GM19324 (cell line): ENCODE measurements at regions not wholly inside any gene's neighbourhood (a gene's known extent, or its start where the extent isn't known, plus 50 kb on each side); places are given as distances from the start of the nearest gene placed in this dataset.
"Not testable (repeated sequence)": the region's sequence is repeated elsewhere in the genome, so short reads cannot be mapped to it uniquely, and the experiment has no call there.

Source experiments
- ATAC-seq: cut with Tn5 transposase; IDR thresholded peaks from one replicate; pipeline ENCODE4 v1.9.1; 2021; ENCODE audit warnings: mild to moderate bottlenecking, moderate library complexity; ENCODE audit not compliant: unreplicated experiment, low FRiP score

DNA sequence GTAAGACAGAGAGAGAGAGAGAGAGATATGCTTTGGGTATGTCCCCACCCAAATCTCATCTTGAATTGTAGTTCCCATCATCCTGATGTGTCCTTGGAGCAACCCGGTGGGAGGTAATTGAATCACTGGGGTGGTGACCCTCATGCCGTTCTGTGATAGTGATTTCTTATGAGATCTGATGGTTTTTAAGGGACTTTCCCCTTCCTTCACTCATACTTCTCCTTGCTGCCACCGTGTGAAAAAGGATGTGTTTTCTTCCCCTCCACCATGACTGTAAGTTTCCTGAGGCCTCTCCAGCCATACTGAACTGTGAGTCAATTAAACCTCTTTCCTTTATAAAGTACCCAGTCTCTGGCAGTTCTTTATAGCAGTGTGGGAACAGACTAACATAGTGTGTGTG is 60.3 kb downstream of the EOMES start:
- no peak for ATAC-seq

GRCh38 chr3:27659279-27660021 is 62.7 kb downstream of the EOMES start:
- ATAC-seq: peak; percentile 54

DNA sequence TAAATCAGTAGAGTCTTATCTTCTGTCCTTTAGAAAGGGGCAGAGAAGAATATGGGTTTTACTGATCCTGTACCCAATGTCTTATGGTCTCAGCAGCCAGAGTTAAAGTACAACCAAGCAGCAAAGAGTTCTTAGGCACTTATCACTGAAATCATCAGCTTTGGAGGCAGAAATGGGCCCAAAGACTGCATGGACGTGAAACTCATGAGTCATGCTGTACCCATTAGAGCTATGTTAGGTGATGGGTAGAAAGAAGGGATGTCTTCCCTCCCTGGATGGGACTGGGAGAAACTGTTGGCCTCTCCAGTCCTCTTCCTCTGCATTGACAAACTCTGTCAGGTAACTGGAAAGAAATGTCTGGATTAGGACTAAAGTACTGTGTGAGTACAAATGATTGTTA is 63.4 kb downstream of the EOMES start:
- ATAC-seq: no peak

- no peak for ATAC-seq
Measured at GRCh38 chr3:27657871-27658270, 64.3 kb downstream of the EOMES start.

GRCh38 chr3:27657404-27657803 is 64.7 kb downstream of the EOMES start:
- no peak for ATAC-seq

GRCh38 chr3:27656790-27657189 is 65.3 kb downstream of the EOMES start:
- no peak for ATAC-seq

DNA sequence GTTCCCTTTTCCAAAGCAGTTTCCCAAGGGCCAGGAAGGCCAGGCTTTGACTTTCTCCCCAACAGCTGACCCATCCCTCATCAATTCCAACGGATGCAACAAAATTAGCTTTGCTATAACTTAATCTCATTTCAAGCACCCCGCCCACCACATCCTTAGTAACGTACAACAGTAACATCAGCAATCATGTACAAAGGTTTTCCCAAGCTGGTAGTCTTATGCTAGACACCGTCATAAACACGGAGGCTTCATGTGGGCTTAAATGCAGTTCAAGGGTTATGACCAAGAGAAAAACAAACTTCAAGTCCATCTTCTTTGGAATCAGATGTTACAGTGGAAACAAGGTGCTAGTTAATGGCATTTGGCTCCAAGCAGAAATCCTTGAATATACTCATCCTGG is 66.6 kb downstream of the EOMES start:
- no peak for ATAC-seq

- ATAC-seq: no peak
Measured at GRCh38 chr3:27653803-27654558, 68.1 kb downstream of the EOMES start.

DNA sequence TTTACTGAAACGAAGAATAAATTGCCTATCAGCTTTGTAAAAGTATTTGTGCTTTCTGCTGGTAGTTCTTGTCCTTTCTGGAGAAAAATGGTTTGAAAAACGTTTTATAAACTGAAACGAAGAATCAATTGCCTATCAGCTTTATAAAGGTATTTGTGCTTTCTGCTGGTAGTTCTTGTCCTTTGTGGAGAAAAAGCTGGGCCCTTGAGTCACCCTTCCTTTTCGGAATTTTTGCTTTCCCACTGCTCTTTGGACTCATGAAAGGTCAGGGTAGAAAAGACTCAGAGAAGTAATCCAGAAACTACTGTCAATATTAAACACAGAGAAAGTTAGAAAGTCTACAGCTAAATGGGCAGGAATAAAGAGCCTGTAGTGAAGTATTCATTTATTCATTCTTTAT is 72.8 kb downstream of the EOMES start:
- ATAC-seq: no peak

DNA sequence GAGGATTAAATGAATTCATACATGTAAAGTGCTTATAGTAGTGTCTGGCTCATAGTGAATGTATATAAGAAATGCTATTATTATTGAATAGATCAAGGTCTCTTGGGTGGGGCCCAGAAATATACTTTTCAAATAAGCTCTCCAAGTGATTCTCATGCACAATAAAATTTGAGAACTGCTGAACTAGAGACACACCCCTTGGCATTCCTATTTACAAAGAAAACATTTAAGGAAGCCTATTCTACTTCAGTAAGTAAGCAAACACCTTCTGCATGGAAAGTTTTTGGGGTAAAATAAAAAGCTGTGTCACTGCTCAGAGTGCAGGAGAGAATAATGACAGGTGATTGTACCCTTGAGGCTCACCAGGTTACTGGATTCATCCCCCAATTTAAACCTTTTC is 75.2 kb downstream of the EOMES start:
- ATAC-seq: no peak

GRCh38 chr3:27644941-27645340 is 77.2 kb downstream of the EOMES start:
- no peak for ATAC-seq

DNA sequence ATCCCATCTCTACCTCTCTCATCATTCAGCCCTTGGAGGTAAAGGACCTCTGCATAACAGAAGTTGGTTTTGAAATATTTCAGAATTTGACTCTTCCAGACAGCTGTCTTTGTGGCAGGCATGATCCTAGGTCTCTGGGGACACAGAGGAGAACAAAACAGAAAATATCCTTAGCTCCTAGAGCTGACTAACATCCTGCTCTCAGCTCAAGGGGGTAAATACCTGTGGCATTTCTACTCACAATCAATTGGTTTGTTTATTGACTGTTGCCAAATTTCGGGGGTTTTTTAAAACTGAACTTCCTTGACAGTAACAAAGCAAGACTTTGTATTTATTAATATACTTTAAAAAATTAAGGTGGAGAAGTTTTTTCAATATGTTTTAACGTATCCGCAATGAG is 78.8 kb downstream of the EOMES start:
- ATAC-seq: no peak

- ATAC-seq: no peak
Measured at GRCh38 chr3:27642796-27643195, 79.3 kb downstream of the EOMES start.

GRCh38 chr3:27641888-27642601 is 80.1 kb downstream of the EOMES start:
- ATAC-seq: no peak

DNA sequence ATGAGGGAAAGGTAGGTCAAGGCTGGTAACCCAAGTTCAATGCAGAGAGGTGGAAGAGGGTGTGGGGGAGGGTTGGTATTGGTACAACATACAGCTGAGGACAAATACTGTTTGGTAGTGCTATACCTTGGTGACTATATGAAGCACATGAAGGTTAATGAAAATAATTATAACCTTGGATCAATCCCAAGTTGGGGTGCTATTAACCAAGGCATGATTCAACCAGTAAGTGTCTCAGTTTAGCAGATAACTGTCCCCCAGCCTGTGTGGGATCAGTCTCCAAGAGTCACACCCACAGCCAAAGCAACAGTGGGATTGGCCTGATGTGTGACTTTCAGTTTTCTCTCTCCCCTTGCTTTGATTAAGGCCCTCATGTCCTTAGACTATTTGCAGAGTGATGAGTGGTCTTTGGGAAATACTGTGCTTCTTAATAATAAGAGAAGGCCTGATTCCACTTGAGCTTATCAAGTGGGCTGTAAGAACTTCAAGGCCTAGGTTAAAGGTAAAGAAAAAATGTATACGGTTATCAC is 80.8 kb downstream of the EOMES start:
- no peak for ATAC-seq

DNA sequence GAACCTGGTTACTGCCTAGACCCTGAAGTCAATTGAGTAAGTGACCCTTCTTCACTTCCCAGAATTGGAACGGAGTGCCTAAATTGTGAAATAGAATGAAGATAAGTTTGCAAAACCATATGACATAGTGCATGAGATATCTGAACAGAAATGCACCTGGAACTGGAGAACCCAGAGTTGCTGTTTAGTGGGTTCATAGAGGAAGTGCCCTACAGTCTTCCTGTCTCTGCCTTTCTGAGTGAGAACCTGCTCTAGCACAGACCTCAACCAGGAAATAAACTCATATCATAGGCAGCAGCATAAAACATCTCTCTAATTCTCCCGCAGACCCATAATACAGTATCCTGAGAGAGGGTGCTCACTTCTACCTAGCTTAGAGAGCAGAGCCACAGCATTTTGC is 82.9 kb downstream of the EOMES start:
- ATAC-seq: no peak

DNA sequence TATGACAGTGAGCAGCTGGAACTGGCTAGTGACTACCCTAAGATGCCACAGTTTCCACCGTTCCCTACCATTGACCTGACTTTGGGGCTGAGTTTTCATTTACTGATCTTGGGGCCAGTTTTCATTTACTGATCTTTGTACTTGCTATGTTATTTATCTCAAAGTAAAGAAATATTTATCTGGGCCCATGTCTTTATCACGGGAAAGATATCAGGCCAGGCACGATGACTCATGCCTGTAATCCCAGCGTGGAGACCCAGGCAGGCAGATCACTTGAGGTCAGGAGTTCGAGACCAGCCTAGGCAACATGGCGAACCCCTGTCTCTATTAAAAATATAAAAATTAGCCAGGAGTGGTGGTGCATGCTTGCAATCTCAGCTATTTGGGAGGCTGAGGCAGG is 83.5 kb downstream of the EOMES start:
- ATAC-seq: no peak

DNA sequence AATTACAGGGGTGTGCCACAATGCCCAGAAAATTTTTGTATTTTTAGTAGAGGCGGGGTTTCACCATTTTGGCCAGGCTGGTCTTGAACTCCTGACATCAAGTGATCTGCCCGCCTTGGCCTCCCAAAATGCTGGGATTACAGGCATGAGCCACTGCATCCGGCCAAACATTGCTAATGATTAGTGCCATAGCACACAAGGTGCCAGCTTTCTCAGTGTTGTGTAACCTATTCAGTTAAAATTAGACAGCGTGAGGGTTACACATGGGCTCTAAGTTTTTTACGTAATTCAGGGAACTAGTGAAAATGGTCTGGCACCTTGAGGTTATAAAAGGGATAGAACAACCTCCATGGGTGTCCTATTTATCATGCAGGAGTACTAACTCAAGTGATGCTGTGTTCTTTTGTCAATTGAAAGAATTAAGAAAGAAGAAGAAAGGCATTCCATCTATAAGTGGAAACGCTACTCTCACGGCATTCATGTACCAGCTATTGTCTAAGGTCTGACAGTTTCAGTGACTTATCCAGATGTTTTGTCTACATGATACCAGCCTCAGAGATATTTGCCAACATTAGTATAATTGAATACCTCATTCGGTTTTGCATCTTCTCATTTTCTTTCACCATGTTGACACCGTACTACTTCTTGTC is 84.7 kb downstream of the EOMES start:
- no peak for ATAC-seq

- ATAC-seq: not testable (repeated sequence)
Measured at GRCh38 chr3:27635006-27635405, 87.1 kb downstream of the EOMES start.

GRCh38 chr3:27633224-27633545 is 88.9 kb downstream of the EOMES start:
- peak; percentile 26 for ATAC-seq
